ENCODE measurements at regions not wholly inside any gene's neighbourhood (a gene's known extent, or its start where the extent isn't known, plus 50 kb on each side); places are given as distances from the start of the nearest gene placed in this dataset.

GRCh38 chr5:143642791-143643190, 169.2 kb upstream of the HMHB1 start:
- TF ChIP-seq CTCF (IDR thresholded peaks at IDR 0.05) (no peak), POLR2A (IDR thresholded peaks at IDR 0.05) (no peak), EP300 (IDR thresholded peaks at IDR 0.05) (no peak), POLR2AphosphoS5 (IDR thresholded peaks at IDR 0.05) (no peak)
- H3K36me3 ChIP-seq, result no peaks in the 10 kb centered on the region
- H3K27me3 ChIP-seq, result no peaks in the 10 kb centered on the region
- H3K4me3 ChIP-seq, result no peak overlapping the region
- no peaks in the 10 kb centered on the region for H3K9me3 ChIP-seq
- intact Hi-C loops (cut with DNase I), result no loop called here
- no peak for DNase-seq
- no peaks in the 10 kb centered on the region for H3K4me1 ChIP-seq
- H3K27ac ChIP-seq, result no peak overlapping the region

DNA sequence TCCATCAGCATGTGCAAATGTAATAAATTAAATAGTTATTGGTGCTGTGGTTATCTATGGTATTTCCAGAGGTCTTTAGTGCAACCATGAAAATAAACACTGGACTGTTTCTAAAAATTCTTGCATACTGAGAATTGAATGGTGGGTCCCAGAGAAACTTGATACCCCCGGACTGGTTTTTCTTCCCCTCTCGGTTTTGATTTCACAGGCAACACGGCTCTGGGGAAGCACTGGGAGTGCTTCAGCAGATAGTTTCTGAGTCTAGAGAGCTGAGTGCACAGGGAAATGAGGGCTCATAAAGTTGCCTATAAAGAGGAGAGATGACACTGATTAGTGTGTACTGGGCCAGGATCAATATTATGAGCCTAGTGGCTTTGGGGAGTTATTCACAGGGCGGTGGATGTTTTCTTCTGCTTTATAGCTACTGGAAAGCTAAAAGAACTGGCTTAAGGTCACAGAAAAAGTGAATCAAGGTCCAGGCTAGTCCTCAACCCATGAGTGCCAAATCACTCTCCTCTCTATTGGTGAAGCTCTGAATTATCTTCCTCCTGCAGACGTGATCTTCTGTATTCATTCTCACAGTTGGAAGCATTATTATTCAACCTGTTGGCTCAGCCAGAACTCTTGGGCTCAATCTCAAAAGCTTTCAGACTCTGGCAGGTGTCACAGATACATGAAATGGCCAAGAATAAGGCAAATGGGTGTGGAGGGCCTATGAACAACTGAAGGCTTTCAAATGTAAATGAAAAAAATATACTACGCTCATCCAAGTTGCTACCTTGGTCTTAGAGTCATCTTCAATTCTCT, 170.2 kb upstream of the HMHB1 start:
- intact Hi-C loops (cut with DNase I), result no loop called here
- H3K27ac ChIP-seq, result no peak overlapping the region
- H3K4me3 ChIP-seq, result no peak overlapping the region
- no peaks in the 10 kb centered on the region for H3K4me1 ChIP-seq
- no peaks in the 10 kb centered on the region for H3K27me3 ChIP-seq
- DNase-seq, result no peak
- TF ChIP-seq POLR2AphosphoS5 (IDR thresholded peaks at IDR 0.05), result no peak
- TF ChIP-seq EP300 (IDR thresholded peaks at IDR 0.05), result no peak
- no peak for TF ChIP-seq POLR2A (IDR thresholded peaks at IDR 0.05)
- TF ChIP-seq CTCF (IDR thresholded peaks at IDR 0.05), result no peak
- H3K9me3 ChIP-seq, result no peaks in the 10 kb centered on the region
- WGBS, 2 donors, result 70% methylated on average over 6 of the region's 6 CpGs
- no peaks in the 10 kb centered on the region for H3K36me3 ChIP-seq

DNA sequence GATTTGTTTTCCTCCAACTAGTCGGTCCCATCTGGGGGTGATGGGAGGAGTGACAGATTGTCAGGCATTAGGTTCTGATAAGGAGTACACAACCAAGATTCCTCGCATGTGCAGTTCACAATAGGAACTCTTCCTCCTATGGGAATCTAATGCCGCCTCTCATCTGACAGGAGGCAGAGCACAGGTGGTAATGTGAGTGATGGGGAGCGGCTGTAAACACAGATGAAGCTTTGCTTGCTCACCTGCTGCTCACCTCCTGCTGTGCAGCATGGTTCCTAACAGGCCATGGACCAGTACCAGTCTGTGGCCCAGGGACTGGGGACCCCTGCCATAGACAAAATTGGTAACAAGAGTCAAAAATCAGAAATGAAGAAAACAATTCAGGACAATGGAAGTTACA, 173.3 kb upstream of the HMHB1 start:
- H3K27me3 ChIP-seq, result no peaks in the 10 kb centered on the region
- DNase-seq, result no peak
- no peaks in the 10 kb centered on the region for H3K36me3 ChIP-seq
- H3K9me3 ChIP-seq, result no peaks in the 10 kb centered on the region
- intact Hi-C loops (cut with DNase I), result no loop called here
- no peak overlapping the region for H3K27ac ChIP-seq
- TF ChIP-seq EP300 (IDR thresholded peaks at IDR 0.05) (no peak), POLR2AphosphoS5 (IDR thresholded peaks at IDR 0.05) (no peak)
- 85 to 95% methylated on average over 4 of the region's 4 CpGs for WGBS, 2 donors
- no peaks in the 10 kb centered on the region for H3K4me1 ChIP-seq
- no peak overlapping the region for H3K4me3 ChIP-seq

GRCh38 chr5:143636931-143637528, 174.9 kb upstream of the HMHB1 start:
- no peak for TF ChIP-seq POLR2AphosphoS5 (IDR thresholded peaks at IDR 0.05)
- TF ChIP-seq EP300 (IDR thresholded peaks at IDR 0.05), result no peak
- TF ChIP-seq POLR2A (IDR thresholded peaks at IDR 0.05), result no peak
- no peak for TF ChIP-seq CTCF (IDR thresholded peaks at IDR 0.05)

GRCh38 chr5:143635888-143636287, 176.1 kb upstream of the HMHB1 start:
- TF ChIP-seq POLR2A (IDR thresholded peaks at IDR 0.05), result no peak
- TF ChIP-seq POLR2AphosphoS5 (IDR thresholded peaks at IDR 0.05), result no peak
- no peak for TF ChIP-seq EP300 (IDR thresholded peaks at IDR 0.05)
- no peak for TF ChIP-seq CTCF (IDR thresholded peaks at IDR 0.05)
- no peaks in the 10 kb centered on the region for H3K9me3 ChIP-seq
- H3K36me3 ChIP-seq, result no peaks in the 10 kb centered on the region
- no peaks in the 10 kb centered on the region for H3K27me3 ChIP-seq
- peak overlapping the region in 2 of 4 donors; percentile 33 to 41 for H3K27ac ChIP-seq
- intact Hi-C loops (cut with DNase I), result no loop called here
- 84 to 90% methylated on average over 2 of the region's 2 CpGs for WGBS, 2 donors
- H3K4me1 ChIP-seq, result no peaks in the 10 kb centered on the region
- no peak for DNase-seq
- no peak overlapping the region for H3K4me3 ChIP-seq

More at GRCh38 chr5:143636931-143637528, 174.9 kb upstream of the HMHB1 start:
- WGBS, 2 donors, result 56 to 68% methylated on average over 8 of the region's 8 CpGs
- Histone ChIP-seq H3K27me3 (no peaks in the 10 kb centered on the region), H3K4me3 (no peak overlapping the region), H3K36me3 (no peaks in the 10 kb centered on the region), H3K27ac (no peak overlapping the region), H3K4me1 (no peaks in the 10 kb centered on the region), H3K9me3 (no peaks in the 10 kb centered on the region)
- DNase-seq, result no peak
- intact Hi-C loops (cut with DNase I), result no loop called here

Data from sigmoid colon (tissue), 6 donors.